ENCODE measurements at regions not wholly inside any gene's neighbourhood (a gene's known extent, or its start where the extent isn't known, plus 50 kb on each side); places are given as distances from the start of the nearest gene placed in this dataset.
"Not testable (repeated sequence)": the region's sequence is repeated elsewhere in the genome, so short reads cannot be mapped to it uniquely, and the experiment has no call there.

DNA sequence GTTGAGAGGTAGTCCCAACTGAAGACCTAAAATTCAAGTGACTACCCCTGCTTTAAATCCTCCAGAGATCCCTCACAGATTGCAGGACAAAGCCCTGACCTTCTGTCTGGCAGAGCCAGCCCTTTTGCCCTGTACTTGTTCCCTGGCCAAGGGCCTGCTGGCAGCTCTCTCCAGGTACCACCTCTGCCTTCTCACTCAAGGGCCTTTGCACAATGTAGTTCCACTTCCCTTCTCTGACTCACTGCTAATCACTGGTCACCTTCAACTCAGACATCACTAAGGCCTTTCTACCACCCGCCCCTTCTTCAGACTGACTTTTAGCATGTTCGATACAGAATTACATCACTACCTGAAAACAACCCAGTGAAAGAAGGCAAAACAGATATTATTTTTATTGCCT, 411.0 kb downstream of the TMEM182 start:
- DNase-seq: no peak

DNA sequence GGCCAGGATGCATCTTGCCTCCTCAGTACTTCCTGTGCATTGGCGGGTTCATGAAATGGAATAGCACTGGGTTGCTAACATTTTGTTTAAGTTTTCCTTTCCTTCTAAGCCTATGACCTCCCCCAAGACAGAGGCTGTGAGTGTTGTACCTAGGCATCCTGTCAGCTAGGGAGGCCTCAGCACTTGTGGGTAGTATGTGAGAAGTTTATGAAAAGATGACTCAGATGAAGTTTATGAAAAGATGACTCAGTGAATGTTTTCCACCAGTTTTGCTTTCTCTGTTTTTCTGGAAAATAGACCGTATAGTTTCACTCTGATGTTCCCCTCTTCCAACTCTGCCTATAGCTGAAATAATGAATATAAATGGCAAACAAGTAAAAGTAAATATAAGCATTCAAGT, 412.9 kb downstream of the TMEM182 start:
- no peak for DNase-seq

DNA sequence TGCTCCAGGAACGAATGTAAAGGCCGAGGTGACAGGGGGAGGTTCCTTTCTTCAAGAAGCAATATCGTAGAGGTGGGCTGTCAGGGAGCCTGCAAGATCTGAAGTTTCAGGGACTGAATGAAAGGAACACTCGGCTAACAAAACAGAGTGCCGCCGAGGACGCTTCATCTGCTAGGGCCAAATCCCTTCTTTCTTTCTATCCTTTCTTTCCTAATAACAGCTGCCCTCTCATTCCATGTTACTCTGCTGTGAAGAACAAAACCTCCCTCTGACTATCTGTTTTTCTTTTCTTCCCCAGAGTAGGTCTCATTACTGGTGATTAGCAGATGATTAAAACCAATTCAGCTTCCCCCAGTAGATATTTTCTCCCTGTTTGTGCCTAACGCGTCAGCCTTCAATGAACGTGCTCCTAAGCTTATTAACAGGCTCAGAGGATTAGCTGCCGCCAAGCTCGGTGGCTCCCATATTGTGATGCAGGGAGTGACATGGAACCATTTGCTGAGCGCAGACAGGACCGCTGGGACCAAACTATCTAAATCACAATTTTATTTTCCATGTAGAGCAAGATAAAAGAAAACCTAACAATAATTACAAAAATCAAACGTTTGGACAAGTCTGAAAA, 414.6 kb downstream of the TMEM182 start:
- no peak for DNase-seq

DNA sequence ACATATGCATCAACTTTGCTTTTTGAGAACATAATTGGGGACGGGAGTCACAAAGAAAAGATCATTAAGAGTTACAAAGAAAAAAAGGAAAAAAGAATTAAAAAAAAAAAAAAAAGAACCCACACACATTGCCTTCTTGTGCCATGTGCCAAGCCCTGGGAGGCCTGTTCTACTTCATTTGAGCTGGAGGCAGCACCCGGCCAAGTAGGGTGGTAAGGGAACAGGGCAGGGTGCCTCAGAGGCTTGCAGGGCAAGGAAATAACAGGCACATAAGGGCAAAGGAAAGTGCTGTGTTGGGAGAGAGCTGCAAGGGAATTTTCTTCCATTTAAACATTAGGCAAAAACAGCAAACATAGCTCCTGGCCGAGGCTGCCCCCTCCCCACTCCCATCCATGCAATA, 418.0 kb downstream of the TMEM182 start:
- DNase-seq: no peak

DNA sequence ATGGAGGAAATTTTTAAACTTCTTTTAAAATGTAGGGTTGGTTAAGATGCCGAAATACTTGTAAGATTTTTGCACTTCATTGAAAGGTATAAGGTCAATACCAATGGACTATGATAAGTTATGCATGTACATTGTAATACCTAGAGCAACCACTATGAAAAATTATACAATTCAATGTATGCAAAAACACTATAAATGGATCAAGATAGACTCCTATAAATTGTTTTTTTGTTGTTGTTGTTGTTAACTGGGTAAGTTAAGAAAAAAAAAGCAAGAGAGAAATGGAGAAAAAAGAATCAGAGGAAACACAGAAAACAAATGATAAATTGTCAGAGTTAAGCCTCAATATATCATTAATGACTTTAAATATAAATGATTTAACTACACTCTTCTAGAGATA, 421.2 kb downstream of the TMEM182 start:
- DNase-seq: no peak

DNA sequence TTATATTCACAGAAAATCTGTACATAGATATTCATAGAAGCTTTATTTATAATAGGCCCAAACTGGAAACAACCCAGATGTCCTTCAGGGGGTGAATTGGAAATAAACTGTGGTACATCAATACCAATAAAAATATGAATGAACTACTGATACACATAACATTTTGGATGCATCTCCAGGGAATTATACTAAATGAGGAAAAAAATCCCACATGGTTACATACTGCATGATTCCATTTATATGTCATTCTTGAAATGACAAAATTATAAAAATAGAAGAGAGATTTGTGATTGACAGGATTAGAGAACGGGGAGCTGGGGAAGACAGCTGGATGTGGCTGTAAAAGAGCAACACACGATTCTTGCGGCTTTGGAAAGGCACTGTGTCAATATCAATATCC, 435.0 kb downstream of the TMEM182 start:
- DNase-seq: no peak

DNA sequence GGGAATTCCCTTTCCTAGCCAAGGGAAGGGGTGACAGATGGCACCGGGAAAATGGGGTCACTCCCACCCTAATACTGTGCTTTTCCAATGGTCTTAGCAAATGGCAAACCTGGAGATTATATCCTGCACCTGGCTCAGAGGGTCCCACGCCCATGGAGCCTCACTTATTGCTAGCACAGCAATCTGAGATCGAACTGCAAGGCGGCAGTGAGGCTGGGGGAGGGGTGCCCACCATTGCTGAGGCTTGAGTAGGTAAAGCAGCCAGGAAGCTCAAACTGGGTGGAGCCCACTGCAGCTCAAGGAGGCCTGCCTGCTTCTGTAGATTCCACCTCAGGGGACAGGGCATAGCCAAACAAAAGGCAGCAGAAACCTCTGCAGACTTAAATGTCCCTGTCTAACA, 438.9 kb downstream of the TMEM182 start:
- DNase-seq: not testable (repeated sequence)

DNA sequence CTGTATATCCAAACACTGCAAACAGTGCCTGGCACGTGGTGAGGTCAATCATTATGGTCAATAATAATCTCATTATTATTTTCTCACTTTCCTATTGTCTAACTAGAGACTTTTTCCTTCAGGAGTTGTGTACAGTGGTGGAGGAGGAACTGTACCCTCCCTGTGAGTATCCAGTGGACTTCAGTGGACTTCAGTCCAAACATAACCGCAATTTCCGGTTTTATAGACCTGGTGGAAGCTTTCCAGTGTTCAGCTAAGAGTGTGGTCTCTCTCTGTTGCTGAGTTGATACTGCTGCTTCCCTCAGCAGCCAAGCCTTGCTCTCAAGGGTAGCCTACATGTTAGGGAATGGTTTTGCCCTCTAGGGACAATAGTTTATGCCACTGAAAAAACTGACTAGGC, 447.1 kb downstream of the TMEM182 start:
- DNase-seq: no peak

DNA sequence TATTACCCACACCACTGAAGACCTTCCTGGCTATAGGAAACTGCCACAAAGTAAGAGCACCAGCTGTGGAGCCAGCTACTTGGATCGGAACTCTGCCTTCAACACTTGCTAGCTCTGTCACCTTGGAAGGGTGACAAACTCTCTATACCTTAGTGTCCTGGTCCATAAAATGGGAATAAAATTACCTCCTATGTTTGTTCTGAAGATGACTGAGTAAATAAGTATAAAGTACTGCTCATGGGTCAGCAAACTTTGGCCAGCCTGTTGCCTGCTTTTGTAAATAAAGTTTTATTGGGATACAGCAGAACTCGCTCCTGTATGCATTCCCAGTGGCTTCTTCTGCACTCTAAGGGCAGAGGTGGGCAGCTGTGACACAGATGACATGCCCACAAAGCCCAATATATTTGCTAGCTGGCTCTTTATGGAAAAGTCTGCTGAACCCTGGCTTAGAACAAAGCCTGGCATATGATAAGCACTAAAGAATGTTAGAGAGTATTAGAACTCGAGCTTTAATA, 451.3 kb downstream of the TMEM182 start:
- DNase-seq: no peak

DNA sequence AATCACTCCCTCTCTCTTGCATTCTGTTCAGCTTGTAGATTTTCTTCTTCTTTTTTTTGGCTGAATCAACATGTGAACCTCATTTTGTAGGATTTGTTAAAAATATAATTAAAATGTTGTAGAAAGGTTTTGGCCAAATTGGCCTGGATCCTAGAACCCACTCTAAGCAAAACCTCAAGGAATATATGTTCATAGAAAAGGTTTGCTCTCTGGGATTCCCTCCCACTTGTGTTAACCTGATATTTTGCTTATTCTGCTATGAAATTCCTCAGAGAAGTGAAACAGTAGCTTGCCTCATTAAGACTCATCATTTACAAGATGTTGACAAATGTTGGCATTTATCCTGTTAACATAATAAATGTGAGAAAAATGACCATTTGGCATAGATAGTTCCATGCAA, 456.7 kb downstream of the TMEM182 start:
- DNase-seq: no peak

DNA sequence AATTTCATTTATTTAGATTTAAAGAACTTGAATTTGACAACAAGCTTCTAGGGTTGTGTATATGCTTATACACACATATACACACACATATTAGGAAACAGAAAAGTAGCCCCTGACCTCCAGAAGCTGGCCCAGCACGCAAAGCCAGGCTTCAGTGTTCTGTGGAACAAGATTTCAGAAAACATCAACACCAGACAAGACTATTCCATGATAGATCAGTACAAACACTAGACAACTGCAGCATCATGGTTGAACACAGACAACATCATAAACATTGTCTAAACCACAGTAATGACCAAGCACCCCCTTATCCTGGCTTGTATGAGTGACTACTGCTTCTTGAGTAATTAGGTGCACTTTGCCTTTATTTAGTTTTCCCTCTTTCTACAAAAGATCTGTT, 457.6 kb downstream of the TMEM182 start:
- DNase-seq: no peak

DNA sequence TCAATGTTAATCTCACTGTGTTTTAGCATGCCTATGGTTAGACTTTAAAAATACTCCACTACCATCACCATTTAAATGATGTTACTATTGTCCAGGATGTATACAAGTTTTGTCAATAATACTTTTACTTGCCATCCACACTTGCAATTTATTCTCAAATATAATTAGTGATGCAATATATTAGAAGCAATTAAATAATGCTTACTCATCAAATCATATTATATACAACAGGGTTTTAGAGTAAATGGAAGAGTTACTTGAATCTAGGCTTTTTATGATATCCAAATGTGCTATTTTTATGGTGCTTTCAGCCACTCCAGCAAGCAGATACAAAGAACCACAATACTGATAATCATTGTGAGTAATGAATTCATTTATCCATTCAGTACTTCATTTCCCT, 461.1 kb downstream of the TMEM182 start:
- DNase-seq: no peak

DNA sequence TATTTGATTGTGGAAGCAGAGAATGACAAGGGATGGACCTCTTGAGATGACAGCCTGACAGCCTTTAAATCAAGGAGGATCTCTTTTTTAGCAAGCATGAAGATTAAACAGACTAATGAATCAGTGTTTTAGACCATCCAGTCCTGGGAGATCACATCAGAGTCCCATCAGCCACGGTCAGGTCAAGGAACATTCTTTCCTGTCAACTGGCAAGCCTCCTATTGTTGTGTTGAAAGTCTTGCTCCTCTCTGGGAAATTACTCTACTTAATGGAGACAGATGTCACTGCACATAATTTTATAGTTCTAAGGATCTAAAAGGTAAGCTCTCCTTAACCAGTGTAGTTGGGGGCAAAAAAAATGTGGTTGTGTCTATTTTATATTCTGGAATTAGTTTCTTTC, 469.0 kb downstream of the TMEM182 start:
- no peak for DNase-seq

DNA sequence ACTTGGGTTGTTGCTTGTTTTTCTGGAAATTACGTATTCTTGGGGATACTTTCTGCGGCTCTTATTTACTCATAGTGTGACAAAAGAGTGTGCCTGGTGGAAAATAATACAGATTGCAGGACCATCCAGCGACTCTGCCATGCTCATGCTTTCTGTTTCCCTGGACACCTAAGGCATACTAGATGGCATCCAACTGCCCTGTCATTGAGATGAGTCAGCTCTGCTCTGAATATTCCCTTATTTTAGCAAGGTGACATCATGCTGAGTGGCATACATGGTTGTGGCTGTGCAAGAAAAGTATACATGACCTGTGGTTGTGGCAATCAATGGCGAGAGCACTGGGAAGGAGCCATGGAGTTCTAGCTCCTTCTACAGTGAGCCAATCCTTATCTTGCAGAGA, 471.0 kb downstream of the TMEM182 start:
- DNase-seq: no peak

DNA sequence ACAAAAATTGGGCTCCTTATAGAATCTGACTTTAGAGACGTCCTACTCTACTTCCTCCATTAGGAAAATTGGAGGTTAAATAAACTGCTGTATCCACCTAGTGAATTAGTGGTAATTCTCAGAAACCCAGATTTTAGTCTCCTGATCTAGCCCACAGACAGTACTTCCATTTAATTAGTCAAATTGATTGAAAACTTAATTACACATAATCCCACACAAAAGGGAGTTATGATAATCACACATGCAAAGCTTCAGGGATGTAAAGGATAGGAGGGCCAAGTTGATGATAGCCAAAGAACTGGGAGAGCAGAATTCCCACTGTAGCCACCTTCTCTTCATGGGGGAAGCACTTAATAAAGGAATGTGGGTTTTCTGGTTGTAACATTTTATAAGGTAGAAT, 471.9 kb downstream of the TMEM182 start:
- DNase-seq: no peak

DNA sequence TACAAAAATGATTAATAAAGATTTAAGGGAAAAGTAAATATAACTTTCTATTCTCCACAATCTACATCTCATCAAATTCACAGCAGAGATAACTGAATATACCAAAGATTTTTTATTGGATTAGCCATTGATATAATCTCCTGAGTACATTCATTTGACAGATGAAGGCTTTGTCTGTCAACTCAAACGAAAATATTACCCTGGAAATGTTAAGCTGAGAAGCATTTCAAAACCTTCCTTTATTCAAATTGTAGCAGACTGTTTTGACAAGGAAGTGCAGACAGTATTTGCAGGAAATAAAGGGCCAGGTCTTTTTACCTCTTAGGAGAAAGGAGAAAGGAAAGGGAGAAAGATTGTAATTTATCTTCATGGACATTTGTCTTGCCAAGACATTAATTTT, 473.5 kb downstream of the TMEM182 start:
- no peak for DNase-seq

DNA sequence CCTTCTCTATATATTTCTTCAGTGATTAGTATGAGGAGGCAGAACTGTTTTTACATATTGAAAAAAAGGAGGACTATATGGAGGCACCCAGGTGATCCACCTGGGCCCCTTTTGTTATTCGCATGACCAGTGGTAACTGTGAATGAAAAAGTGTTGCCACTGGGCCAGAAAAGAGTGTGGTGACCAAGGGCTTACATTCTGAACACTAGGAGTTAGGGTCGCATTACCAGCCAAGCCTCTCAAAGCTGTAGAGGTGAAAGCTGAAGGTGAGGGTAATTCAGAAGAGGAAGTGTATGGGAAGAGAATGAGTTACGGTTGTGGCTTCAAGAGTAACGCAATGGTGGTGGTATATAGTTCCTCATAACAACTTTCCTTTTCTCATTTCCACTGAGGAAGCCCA, 487.6 kb downstream of the TMEM182 start:
- no peak for DNase-seq

DNA sequence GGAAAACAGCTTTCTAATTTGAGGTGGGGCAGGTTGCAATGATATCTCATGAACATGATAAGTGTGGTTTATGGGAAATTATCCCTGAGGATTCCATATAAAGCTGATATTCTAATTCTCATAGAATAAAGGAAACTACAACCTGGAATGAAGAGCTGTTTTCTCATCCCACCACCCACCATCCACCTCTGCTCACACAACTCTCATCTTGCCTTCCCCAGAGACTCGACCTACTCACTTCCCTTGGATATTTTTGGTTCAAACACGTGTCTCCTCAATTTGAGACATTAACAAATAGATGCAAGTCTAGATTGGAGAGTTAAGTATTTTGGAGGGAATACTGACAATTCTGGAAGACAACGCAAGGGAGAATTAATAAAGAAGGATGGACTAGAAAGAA, 490.9 kb downstream of the TMEM182 start:
- DNase-seq: no peak

DNA sequence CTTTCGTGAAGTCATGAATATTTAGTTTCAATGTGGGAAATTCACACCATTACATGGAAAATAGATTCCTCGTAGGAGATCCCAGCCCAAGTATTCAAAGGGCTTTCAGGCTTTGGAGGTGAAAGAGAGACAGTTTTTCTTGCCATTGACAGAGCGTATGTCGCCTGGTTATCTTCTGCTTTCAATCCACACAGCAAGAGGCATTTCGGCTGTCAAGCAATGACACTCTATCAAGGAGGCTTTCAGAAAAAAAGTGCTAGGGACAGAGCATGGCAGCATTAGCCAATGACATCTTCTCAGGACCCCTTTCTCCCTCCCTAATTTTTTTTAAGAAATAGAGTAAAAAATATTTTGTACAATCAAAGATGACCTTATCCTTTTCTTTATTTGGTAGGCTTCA, 492.8 kb downstream of the TMEM182 start:
- DNase-seq: no peak

DNA sequence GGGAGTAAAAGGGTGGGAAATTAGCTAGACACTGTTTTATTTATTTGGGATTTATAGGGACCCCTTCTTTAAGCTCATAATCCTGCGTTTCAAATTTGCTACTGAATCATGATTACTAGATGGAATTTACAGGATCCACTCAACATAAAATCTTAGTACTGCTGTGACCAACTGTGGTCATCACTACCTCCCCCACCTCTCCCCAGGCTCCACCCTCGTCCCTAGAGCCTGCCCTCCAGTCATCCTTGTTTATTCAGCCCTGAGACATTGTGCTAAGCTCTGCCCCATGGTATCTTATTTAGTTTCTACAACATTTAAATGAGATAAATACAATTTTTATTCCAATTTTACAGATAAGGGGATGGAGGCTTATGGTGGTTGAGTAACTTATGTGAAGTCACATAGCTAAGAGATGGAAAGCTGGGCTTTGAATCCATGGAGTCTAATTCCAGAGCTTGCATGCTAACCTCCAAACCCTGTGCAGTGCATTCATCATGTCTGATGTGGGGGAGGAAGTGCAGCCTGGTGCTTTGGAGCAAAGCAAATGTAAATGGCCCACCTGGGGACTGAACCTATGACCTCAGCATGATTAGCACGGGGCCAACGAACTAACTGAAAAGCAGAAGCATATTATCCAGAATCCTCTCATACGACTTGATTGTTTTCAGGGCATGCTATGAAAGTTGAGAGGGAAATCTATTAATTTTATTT, 502.4 kb downstream of the TMEM182 start:
- no peak for DNase-seq

DNA sequence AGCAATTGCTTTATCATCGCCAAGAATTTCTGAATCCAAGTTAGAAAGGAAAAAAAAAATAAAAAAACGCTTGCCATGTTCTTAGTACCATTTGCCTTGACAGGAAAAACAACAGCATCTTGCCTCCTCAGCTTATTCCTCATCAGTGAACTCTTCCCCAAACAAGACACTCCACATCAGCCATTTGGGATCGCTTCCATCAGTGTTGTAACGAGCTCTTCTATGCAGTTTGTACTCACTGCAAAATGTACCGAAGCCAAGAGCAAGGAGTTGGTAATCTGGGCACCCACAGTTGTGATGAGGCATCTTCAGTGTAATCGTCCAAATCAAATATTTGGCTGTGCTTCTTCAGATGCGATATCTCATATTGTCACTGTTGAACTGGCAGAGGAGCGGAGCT, 503.7 kb downstream of the TMEM182 start:
- DNase-seq: no peak

DNA sequence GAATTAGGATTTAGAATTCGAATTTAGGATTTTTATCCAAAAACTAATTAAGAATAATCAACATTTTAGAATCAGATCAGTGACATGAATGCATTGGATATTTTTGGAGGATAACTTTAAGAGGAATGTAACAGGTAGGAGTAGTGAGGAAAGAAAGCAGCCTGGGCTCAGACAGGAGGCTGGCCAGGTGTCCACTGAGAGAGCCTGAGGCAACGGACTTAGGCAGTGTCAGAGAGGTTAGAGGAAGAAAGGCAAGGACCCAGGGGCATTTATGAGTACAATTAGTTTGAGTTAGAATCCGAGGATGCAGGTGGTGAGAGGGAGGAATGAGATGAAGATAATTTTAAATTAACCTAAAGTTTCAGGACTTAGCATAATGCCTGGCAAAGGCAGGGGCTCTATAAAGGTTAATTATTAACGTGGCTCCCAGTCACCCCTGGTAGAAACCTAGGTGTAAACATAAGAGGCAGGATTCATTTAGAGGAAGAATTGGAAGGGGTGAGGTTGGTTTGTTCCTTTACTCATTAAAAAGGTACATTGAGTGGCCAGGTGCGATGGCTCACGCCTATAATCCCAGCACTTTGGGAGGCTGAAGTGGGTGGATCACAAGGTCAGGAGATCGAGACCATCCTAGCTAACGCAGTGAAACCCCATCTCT, 507.1 kb downstream of the TMEM182 start:
- no peak for DNase-seq

DNA sequence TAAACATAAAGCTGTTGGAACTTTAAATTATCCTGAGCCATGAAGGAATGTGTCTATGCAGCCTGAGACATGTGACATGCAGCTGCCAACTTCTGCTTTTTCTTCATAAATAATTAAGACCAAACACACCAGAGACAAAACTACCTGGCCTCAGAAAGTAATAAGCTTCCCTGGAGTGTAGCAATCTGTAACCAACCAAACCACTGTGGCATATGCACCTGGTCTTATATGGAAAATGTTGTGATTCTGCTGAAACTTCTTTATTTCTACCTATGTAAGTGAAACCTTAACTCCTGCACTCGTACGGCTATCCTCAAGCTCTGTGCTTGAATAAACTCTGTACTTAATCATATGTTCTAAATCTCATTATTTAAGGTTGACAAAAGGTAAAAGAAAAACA, 515.0 kb downstream of the TMEM182 start:
- no peak for DNase-seq

DNA sequence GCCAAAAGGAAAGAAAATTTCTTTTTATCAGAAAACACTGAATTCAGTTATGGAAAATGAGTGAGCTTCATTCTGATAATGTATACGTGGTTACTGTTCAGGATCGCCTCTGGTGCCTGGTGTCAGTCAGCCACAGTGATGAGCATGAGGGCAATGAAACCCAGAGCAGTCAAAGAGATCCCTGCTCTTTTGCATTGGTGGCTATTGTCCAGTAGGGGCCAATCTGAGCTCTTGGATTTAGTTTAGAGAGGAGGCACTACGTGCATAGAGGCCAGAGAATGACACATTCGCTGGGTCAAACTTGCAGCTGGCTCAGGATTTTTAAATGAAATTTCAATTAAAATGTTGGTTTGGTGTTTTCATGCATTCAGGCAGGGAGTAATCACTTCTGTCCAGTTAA, 522.9 kb downstream of the TMEM182 start:
- no peak for DNase-seq

Data from NK-92 treated with Interleukin-12 subunit alpha and Interleukin-12 subunit beta, amount 100 ng/mL, for 24 hours (cell line).